H1 (cell line): ENCODE measurements at regions not wholly inside any gene's neighbourhood (a gene's known extent, or its start where the extent isn't known, plus 50 kb on each side); places are given as distances from the start of the nearest gene placed in this dataset.

Source experiments
- CTCF ChIA-PET: fragments of 300-600 bp; sonication (Branson Sonifier 250); formaldehyde crosslinking; loops from one replicate; lab custom pipeline; 2021; ENCODE audit not compliant: partially characterized antibody; lab: Charles Lee
- POLR2A ChIA-PET: fragments of 300-600 bp; sonication (Branson Sonifier 250); formaldehyde crosslinking; loops from one replicate; lab custom pipeline; 2021; ENCODE audit warnings: inconsistent platforms; ENCODE audit not compliant: partially characterized antibody; lab: Charles Lee
- DNase-seq, 2 experiments: peaks; one replicate each; pipeline versions ENCODE4 v3.0.0 to v3.0.0-alpha.2; 2010 to 2022; ENCODE audit warnings: low spot score in 2 of 2, low read depth in 1 of 2, mixed read lengths in 1 of 2
- FAIRE-seq: peaks from 2 replicates; lab custom pipeline; 2011; peaks lifted over from hg19 to GRCh38; lab: Jason Lieb, UNC
- H2AFZ ChIP-seq: 2 replicates; pipeline ENCODE4 v1.8.1; 2012; ENCODE audit warnings: low read length, inconsistent platforms
- H2AK5ac ChIP-seq: 2 replicates; pipeline ENCODE4 v1.6.1; 2013; ENCODE audit warnings: low read depth, low read length
- H2BK120ac ChIP-seq: replicated peaks from 2 replicates; pipeline ENCODE3; 2013; ENCODE audit warnings: low read depth, low read length, inconsistent platforms
- H2BK12ac ChIP-seq: 2 replicates; pipeline ENCODE4 v1.6.1; 2013; ENCODE audit warnings: low read depth, low read length
- H2BK15ac ChIP-seq: 2 replicates; pipeline ENCODE4 v1.6.1; 2013; ENCODE audit warnings: low read length
- H2BK20ac ChIP-seq: 2 replicates; pipeline ENCODE4 v1.6.1; 2013; ENCODE audit warnings: low read length
- H2BK5ac ChIP-seq: 2 replicates; pipeline ENCODE4 v1.6.1; 2013; ENCODE audit warnings: low read depth, low read length
- H3K14ac ChIP-seq: 2 replicates; pipeline ENCODE4 v1.6.1; 2013; ENCODE audit warnings: inconsistent platforms; ENCODE audit not compliant: insufficient read length
- H3K18ac ChIP-seq: 2 replicates; pipeline ENCODE4 v1.6.1; 2013; ENCODE audit warnings: low read length; ENCODE audit errors: extremely low read depth
- H3K23ac ChIP-seq: 2 replicates; pipeline ENCODE4 v1.6.1; 2013; ENCODE audit warnings: inconsistent platforms; ENCODE audit not compliant: insufficient read length
- H3K23me2 ChIP-seq: 2 replicates; pipeline ENCODE4 v1.6.1; 2013; ENCODE audit warnings: low read depth, low read length
- H3K27ac ChIP-seq: 2 replicates; pipeline ENCODE4 v1.6.1; 2011; ENCODE audit warnings: low read depth, low read length, inconsistent platforms
- H3K27me3 ChIP-seq, 4 experiments: replicated peaks in 1 of 4; 1 replicate in 1 of 4; 2 replicates in 3 of 4; pipeline versions ENCODE4 v1.6.1 to v1.8.1; 2011 to 2013; ENCODE audit warnings: low read length in 3 of 4, mild to moderate bottlenecking in 3 of 4, inconsistent platforms in 2 of 4, mixed read lengths in 2 of 4, moderate library complexity in 1 of 4; ENCODE audit not compliant: control insufficient read depth in 3 of 4, insufficient read depth in 3 of 4; ENCODE audit errors: extremely low read depth in 1 of 4
- H3K36me3 ChIP-seq, 4 experiments: 2 replicates each; pipeline versions ENCODE4 v1.6.1 to v1.8.1; 2011 to 2013; ENCODE audit warnings: mild to moderate bottlenecking in 4 of 4, low read length in 3 of 4, moderate library complexity in 2 of 4, control low read depth in 1 of 4, inconsistent platforms in 1 of 4; ENCODE audit not compliant: insufficient read depth in 4 of 4, control insufficient read depth in 2 of 4
- H3K4ac ChIP-seq: replicated peaks from 2 replicates; pipeline ENCODE3; 2013; ENCODE audit warnings: low read length, low read depth, mixed read lengths, inconsistent platforms; ENCODE audit not compliant: insufficient read length
- H3K4me1 ChIP-seq, 4 experiments: replicated peaks in 1 of 4; 1 replicate in 1 of 4; 2 replicates in 3 of 4; pipeline versions ENCODE4 v1.6.1 to v1.8.1; 2011 to 2013; ENCODE audit warnings: low read length in 3 of 4, inconsistent platforms in 2 of 4, mixed read lengths in 1 of 4; ENCODE audit not compliant: insufficient read depth in 4 of 4, control insufficient read depth in 3 of 4
- H3K4me2 ChIP-seq, 2 experiments: 2 replicates each; pipeline versions ENCODE4 v1.6.1 to v1.8.1; 2011 to 2013; ENCODE audit warnings: low read depth in 2 of 2, low read length in 2 of 2, control low read depth in 1 of 2, inconsistent platforms in 1 of 2, mild to moderate bottlenecking in 1 of 2; ENCODE audit not compliant: insufficient read depth in 1 of 2
- H3K4me3 ChIP-seq, 4 experiments: fragments of 200-600, 300-600 bp in 1 of 4; sonication (generic), shearing (Covaris generic), sonication (Bioruptor Twin) in 1 of 4; 2 replicates each; pipeline versions ENCODE4 v1.5.1 to v1.8.1; 2011 to 2016; ENCODE audit warnings: low read length in 4 of 4, low read depth in 3 of 4, control low read depth in 2 of 4, inconsistent platforms in 2 of 4, mild to moderate bottlenecking in 2 of 4, mixed read lengths in 1 of 4, moderate library complexity in 1 of 4; ENCODE audit not compliant: insufficient read depth in 2 of 4; ENCODE audit errors: extremely low read depth in 1 of 4
- H3K56ac ChIP-seq: replicated peaks from 2 replicates; pipeline ENCODE3; 2013; ENCODE audit warnings: low read depth, mild to moderate bottlenecking, mixed read lengths, low read length, inconsistent platforms; ENCODE audit not compliant: insufficient read length
- H3K79me1 ChIP-seq: 2 replicates; pipeline ENCODE4 v1.6.1; 2013; ENCODE audit warnings: low read depth, low read length, control low read depth
- H3K79me2 ChIP-seq, 2 experiments: 2 replicates each; pipeline versions ENCODE4 v1.6.1 to v1.8.1; 2012 to 2013; ENCODE audit warnings: low read length in 2 of 2, mild to moderate bottlenecking in 2 of 2, inconsistent platforms in 1 of 2; ENCODE audit not compliant: insufficient read depth in 2 of 2, control insufficient read depth in 1 of 2
- H3K9ac ChIP-seq, 4 experiments: replicated peaks in 1 of 4; 1 replicate in 1 of 4; 2 replicates in 3 of 4; pipeline versions ENCODE4 v1.6.1 to v1.8.1; 2011 to 2013; ENCODE audit warnings: low read depth in 3 of 4, low read length in 3 of 4, control low read depth in 2 of 4, mild to moderate bottlenecking in 2 of 4, moderate library complexity in 2 of 4, inconsistent platforms in 1 of 4; ENCODE audit errors: extremely low read depth in 1 of 4
- H3K9me3 ChIP-seq, 2 experiments: 2 replicates each; pipeline versions ENCODE4 v1.6.1 to v1.8.1; 2012 to 2013; ENCODE audit warnings: mild to moderate bottlenecking in 2 of 2, moderate library complexity in 2 of 2, control low read depth in 1 of 2, inconsistent platforms in 1 of 2, low read depth in 1 of 2, low read length in 1 of 2, mixed read lengths in 1 of 2; ENCODE audit not compliant: insufficient read depth in 2 of 2
- H4K20me1 ChIP-seq, 2 experiments: replicated peaks in 1 of 2; 2 replicates each; pipeline versions ENCODE3 to v1.8.1; 2011 to 2013; ENCODE audit warnings: inconsistent platforms in 2 of 2, low read length in 2 of 2, mild to moderate bottlenecking in 1 of 2; ENCODE audit not compliant: insufficient read depth in 2 of 2, control insufficient read depth in 1 of 2
- H4K5ac ChIP-seq: 2 replicates; pipeline ENCODE4 v1.6.1; 2013; ENCODE audit warnings: low read length, low read depth, mixed read lengths, inconsistent platforms; ENCODE audit not compliant: insufficient read length
- H4K8ac ChIP-seq: 2 replicates; pipeline ENCODE4 v1.8.0; 2013; ENCODE audit warnings: mild to moderate bottlenecking, moderate library complexity, low read length, inconsistent platforms; ENCODE audit not compliant: insufficient read depth; ENCODE audit errors: extremely low read depth
- H4K91ac ChIP-seq: replicated peaks from 2 replicates; pipeline ENCODE3; 2013; ENCODE audit warnings: low read length, mixed read lengths, inconsistent platforms; ENCODE audit not compliant: insufficient read length
- ASH2L ChIP-seq: fragments of 200-600, 300-600 bp; sonication (generic); IDR thresholded peaks from one replicate; pipeline ENCODE4 v1.7.1; 2017; ENCODE audit warnings: low read length
- BRCA1 ChIP-seq: IDR thresholded peaks from 2 replicates; pipeline ENCODE4 v1.6.1; 2012; ENCODE audit warnings: low read depth, low read length, improper control_type of control experiment
- KDM1A ChIP-seq: fragments of 200-600, 300-600 bp; sonication (generic); IDR thresholded peaks from 2 replicates; pipeline ENCODE4 v1.7.1; 2016; ENCODE audit warnings: mild to moderate bottlenecking, low read length, borderline replicate concordance
- MAFK ChIP-seq: IDR thresholded peaks from 2 replicates; pipeline ENCODE4 v1.6.1; 2012; ENCODE audit warnings: low read depth, mild to moderate bottlenecking, improper control_type of control experiment, low read length
- NANOG ChIP-seq: IDR thresholded peaks from 2 replicates; pipeline ENCODE4 v1.6.1; 2011; ENCODE audit warnings: low read length, low read depth, mild to moderate bottlenecking, inconsistent platforms; ENCODE audit not compliant: insufficient read depth, poor library complexity, severe bottlenecking
- SIX5 ChIP-seq: IDR thresholded peaks from 2 replicates; pipeline ENCODE4 v1.6.1; 2011; ENCODE audit warnings: mild to moderate bottlenecking, low read depth, low read length
- TBP ChIP-seq: IDR thresholded peaks from 2 replicates; pipeline ENCODE4 v1.6.1; 2011; ENCODE audit warnings: low read depth, low read length, improper control_type of control experiment
- USF2 ChIP-seq: IDR thresholded peaks from 2 replicates; pipeline ENCODE4 v1.6.1; 2011; ENCODE audit warnings: low read length, improper control_type of control experiment
- WGBS, 2 experiments: shearing (Covaris generic) in 1 of 2; methylation state at CpG; one replicate each; pipeline versions ENCODE4 v1.1.6 to v1.1.7; 2013 to 2015; ENCODE audit warnings: low lambda C conversion rate in 2 of 2, mixed read lengths in 2 of 2, inconsistent platforms in 1 of 2, low coverage in 1 of 2, missing lambda C conversion rate in 1 of 2; ENCODE audit not compliant: insufficient replicate concordance in 2 of 2, insufficient coverage in 1 of 2, insufficient read length in 1 of 2; ENCODE audit errors: extremely low coverage in 1 of 2, missing lambda C conversion rate in 1 of 2; 5-methylcytosine and 5-hydroxymethylcytosine counted together

GRCh38 chr2:239460780-239461179, 60.0 kb upstream of the HDAC4 start:
- Histone ChIP-seq H3K79me1 (no peaks in the 10 kb centered on the region), H3K9me3 (0 out of 4 replicates have a peak, but pooled peaks cover 1 to 3% of the 10 kb centered on the region in 2 experiments), H4K91ac (no peak overlapping the region), H2BK120ac (no peak overlapping the region), H4K8ac (no peak overlapping the region), H2AFZ (no peak overlapping the region), H3K27me3 (no peaks in the 10 kb centered on the region), H2BK20ac (no peak overlapping the region), H3K18ac (no peak overlapping the region), H2BK12ac (no peak overlapping the region), H3K23me2 (no peaks in the 10 kb centered on the region), H3K14ac (no peak overlapping the region), H3K27ac (no peak overlapping the region), H3K4me2 (no peak overlapping the region), H2BK5ac (no peak overlapping the region), H3K4me3 (no peak overlapping the region), H3K4ac (no peak overlapping the region), H2BK15ac (no peak overlapping the region), H3K4me1 (no peaks in the 10 kb centered on the region), H3K9ac (no peak overlapping the region), H4K5ac (no peak overlapping the region), H4K20me1 (no peaks in the 10 kb centered on the region), H3K79me2 (no peaks in the 10 kb centered on the region), H3K36me3 (no peaks in the 10 kb centered on the region), H3K23ac (no peak overlapping the region), H2AK5ac (no peak overlapping the region), H3K56ac (no peak overlapping the region)
- FAIRE-seq (no peak), DNase-seq (no peak)
- ChIA-PET POLR2A (no interaction called here), CTCF (no interaction called here)
- WGBS, 2 experiments = 94% methylated on average over 5 of the region's 5 CpGs; no CpG with 5 or more reads in 1 of the 2 experiments
- TF ChIP-seq USF2 (no peak), MAFK (no peak), TBP (no peak), SIX5 (no peak), NANOG (no peak), ASH2L (no peak), BRCA1 (no peak), KDM1A (no peak)
